Hepatocyte (in vitro differentiated cells): ENCODE measurements at regions not wholly inside any gene's neighbourhood (a gene's known extent, or its start where the extent isn't known, plus 50 kb on each side); places are given as distances from the start of the nearest gene placed in this dataset.
"Not testable (repeated sequence)": the region's sequence is repeated elsewhere in the genome, so short reads cannot be mapped to it uniquely, and the experiment has no call there.

Experiments
- DNase-seq: peaks from one replicate; pipeline ENCODE4 v3.0.0-alpha.2; 2016; ENCODE audit warnings: low spot score
- H2AFZ ChIP-seq: fragments of 200-600 bp; sonication (generic); 2 replicates; pipeline ENCODE4 v1.6.0; 2016; ENCODE audit warnings: antibody characterized with exemption, mild to moderate bottlenecking
- H3K27ac ChIP-seq: fragments of 200-600 bp; sonication (generic); 2 replicates; pipeline ENCODE4 v1.5.1; 2016; ENCODE audit warnings: mild to moderate bottlenecking
- H3K27me3 ChIP-seq: fragments of 200-600 bp; sonication (generic); 2 replicates; pipeline ENCODE4 v1.6.1; 2016
- H3K36me3 ChIP-seq: fragments of 200-600 bp; sonication (generic); replicated peaks from 2 replicates; pipeline ENCODE4 v1.5.1; 2016; ENCODE audit warnings: low read depth; ENCODE audit not compliant: insufficient read depth
- H3K4me1 ChIP-seq: fragments of 200-600 bp; sonication (generic); 2 replicates; pipeline ENCODE4 v1.5.1; 2016; ENCODE audit warnings: mild to moderate bottlenecking, moderate library complexity; ENCODE audit not compliant: insufficient read depth
- H3K4me2 ChIP-seq: fragments of 200-600 bp; sonication (generic); 2 replicates; pipeline ENCODE4 v1.6.0; 2016
- H3K4me3 ChIP-seq: fragments of 200-600 bp; sonication (generic); 2 replicates; pipeline ENCODE4 v1.5.1; 2016; ENCODE audit warnings: mild to moderate bottlenecking
- H3K79me2 ChIP-seq: fragments of 200-600 bp; sonication (generic); 2 replicates; pipeline ENCODE4 v1.6.0; 2017; ENCODE audit warnings: mild to moderate bottlenecking
- H3K9me2 ChIP-seq: fragments of 200-600 bp; sonication (generic); replicated peaks from 2 replicates; pipeline ENCODE4 v1.6.0; 2017; ENCODE audit warnings: mild to moderate bottlenecking; ENCODE audit not compliant: insufficient read depth
- H3K9me3 ChIP-seq: fragments of 200-600 bp; sonication (generic); 2 replicates; pipeline ENCODE4 v1.5.1; 2016; ENCODE audit warnings: low read depth, mild to moderate bottlenecking
- H4K20me1 ChIP-seq: fragments of 200-600 bp; sonication (generic); 2 replicates; pipeline ENCODE4 v1.6.0; 2016; ENCODE audit warnings: mild to moderate bottlenecking; ENCODE audit not compliant: insufficient read depth, poor library complexity, severe bottlenecking
- EZH2 ChIP-seq: fragments of 200-600 bp; sonication (generic); IDR thresholded peaks from 2 replicates; pipeline ENCODE4 v1.6.1; 2016; ENCODE audit warnings: antibody characterized with exemption, mild to moderate bottlenecking, borderline replicate concordance
- EZH2phosphoT487 ChIP-seq: fragments of 200-600 bp; sonication (generic); IDR thresholded peaks from one replicate; pipeline ENCODE4 v1.6.1; 2018; ENCODE audit warnings: antibody characterized with exemption, mild to moderate bottlenecking, low read depth, moderate library complexity; ENCODE audit not compliant: unreplicated experiment, severe bottlenecking
- WGBS: methylation state at CpG from one replicate; pipeline ENCODE4 v1.1.6; 2016; ENCODE audit warnings: low lambda C conversion rate; ENCODE audit errors: missing lambda C conversion rate; 5-methylcytosine and 5-hydroxymethylcytosine counted together
- TF ChIP-seq, protein P1 (sequence below): fragments of 200-600 bp; sonication (generic); IDR thresholded peaks from 2 replicates; pipeline ENCODE4 v1.5.1; 2016; ENCODE audit warnings: antibody characterized with exemption, mild to moderate bottlenecking; ENCODE audit not compliant: poor library complexity

DNA sequence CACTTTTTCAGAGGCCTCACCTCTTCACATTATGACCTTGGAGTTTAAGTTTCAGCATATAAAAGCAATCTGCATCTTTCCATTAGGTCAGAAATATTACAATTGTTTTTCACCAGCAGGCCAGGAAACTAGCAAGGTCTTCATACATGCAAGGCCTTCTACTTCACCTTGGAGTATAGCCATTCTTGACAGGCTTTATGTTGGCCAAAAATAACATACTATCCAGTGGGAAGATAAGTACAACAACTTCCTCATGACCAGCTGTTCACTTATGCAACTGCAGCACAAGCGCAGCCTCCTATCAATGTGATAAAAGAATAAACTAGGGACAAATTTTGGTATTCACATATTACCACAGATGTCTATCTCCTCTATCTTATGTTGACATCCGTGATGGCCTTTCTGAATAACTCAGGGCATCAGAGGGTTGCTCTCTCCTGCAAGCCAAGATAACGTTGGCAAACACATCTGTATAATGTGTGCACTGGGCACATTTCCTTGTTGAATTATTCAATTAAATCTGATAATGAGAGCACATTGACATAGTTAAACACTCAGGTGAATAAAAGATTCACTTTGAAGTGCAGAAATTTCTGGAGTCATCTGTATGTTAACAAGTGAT is 239.8 kb downstream of the FZD1 start:
- no peak overlapping the region for H3K4me3 ChIP-seq
- no peaks in the 10 kb centered on the region for H3K27me3 ChIP-seq
- DNase-seq, result no peak
- H3K9me3 ChIP-seq, result no peaks in the 10 kb centered on the region
- H3K9me2 ChIP-seq, result no peaks in the 10 kb centered on the region
- no peaks in the 10 kb centered on the region for H4K20me1 ChIP-seq
- TF ChIP-seq, protein P1, sequence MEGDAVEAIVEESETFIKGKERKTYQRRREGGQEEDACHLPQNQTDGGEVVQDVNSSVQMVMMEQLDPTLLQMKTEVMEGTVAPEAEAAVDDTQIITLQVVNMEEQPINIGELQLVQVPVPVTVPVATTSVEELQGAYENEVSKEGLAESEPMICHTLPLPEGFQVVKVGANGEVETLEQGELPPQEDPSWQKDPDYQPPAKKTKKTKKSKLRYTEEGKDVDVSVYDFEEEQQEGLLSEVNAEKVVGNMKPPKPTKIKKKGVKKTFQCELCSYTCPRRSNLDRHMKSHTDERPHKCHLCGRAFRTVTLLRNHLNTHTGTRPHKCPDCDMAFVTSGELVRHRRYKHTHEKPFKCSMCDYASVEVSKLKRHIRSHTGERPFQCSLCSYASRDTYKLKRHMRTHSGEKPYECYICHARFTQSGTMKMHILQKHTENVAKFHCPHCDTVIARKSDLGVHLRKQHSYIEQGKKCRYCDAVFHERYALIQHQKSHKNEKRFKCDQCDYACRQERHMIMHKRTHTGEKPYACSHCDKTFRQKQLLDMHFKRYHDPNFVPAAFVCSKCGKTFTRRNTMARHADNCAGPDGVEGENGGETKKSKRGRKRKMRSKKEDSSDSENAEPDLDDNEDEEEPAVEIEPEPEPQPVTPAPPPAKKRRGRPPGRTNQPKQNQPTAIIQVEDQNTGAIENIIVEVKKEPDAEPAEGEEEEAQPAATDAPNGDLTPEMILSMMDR, result no peak
- TF ChIP-seq EZH2phosphoT487 (no peak), EZH2 (no peak)
- no peaks in the 10 kb centered on the region for H3K4me1 ChIP-seq
- no peaks in the 10 kb centered on the region for H3K36me3 ChIP-seq
- H3K79me2 ChIP-seq, result no peaks in the 10 kb centered on the region
- H3K27ac ChIP-seq, result no peak overlapping the region
- H2AFZ ChIP-seq, result no peak overlapping the region
- no peak overlapping the region for H3K4me2 ChIP-seq
- WGBS, result 93% methylated on average over 3 of the region's 3 CpGs

- Histone ChIP-seq H3K79me2 (no peaks in the 10 kb centered on the region), H3K4me3 (no peak overlapping the region), H3K27ac (no peak overlapping the region), H3K9me2 (no peaks in the 10 kb centered on the region), H3K27me3 (no peaks in the 10 kb centered on the region), H3K9me3 (no peaks in the 10 kb centered on the region), H3K36me3 (no peaks in the 10 kb centered on the region), H4K20me1 (no peaks in the 10 kb centered on the region), H3K4me2 (no peak overlapping the region), H2AFZ (no peak overlapping the region), H3K4me1 (no peaks in the 10 kb centered on the region)
- no peak for DNase-seq
- WGBS, result 79% methylated on average over 2 of the region's 2 CpGs
- TF ChIP-seq, protein P1, result no peak
- no peak for TF ChIP-seq EZH2phosphoT487
- no peak for TF ChIP-seq EZH2
These were observed 240.7 kb downstream of the FZD1 start for GRCh38 chr7:91504919-91505318.

- not testable (repeated sequence) for H2AFZ ChIP-seq, H3K9me3 ChIP-seq, H3K4me2 ChIP-seq, H3K4me1 ChIP-seq, H3K27me3 ChIP-seq, DNase-seq, H4K20me1 ChIP-seq, H3K27ac ChIP-seq, H3K36me3 ChIP-seq, H3K9me2 ChIP-seq, H3K79me2 ChIP-seq, H3K4me3 ChIP-seq
- 60% methylated on average over 10 of the region's 10 CpGs for WGBS
These were observed 242.7 kb downstream of the FZD1 start for GRCh38 chr7:91506966-91507365.

DNA sequence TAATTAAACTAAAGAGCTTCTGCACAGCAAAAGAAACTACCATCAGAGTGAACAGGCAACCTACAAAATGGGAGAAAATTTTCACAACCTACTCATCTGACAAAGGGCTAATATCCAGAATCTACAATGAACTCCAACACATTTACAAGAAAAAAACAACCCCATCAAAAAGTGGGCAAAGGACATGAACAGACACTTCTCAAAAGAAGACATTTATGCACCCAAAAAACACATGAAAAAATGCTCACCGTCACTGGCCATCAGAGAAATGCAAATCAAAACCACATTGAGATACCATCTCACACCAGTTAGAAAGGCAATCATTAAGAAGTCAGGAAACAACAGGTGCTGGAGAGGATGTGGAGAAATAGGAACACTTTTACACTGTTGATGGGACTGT is 247.6 kb downstream of the FZD1 start:
- not testable (repeated sequence) for H3K27me3 ChIP-seq, H3K36me3 ChIP-seq, H2AFZ ChIP-seq, H3K79me2 ChIP-seq, H3K4me3 ChIP-seq, H3K27ac ChIP-seq, DNase-seq, H3K4me2 ChIP-seq, H3K9me3 ChIP-seq, H3K4me1 ChIP-seq, H3K9me2 ChIP-seq, H4K20me1 ChIP-seq
- 92% methylated on average over 1 of the region's 1 CpG for WGBS
